OCI-LY7 (cell line): ENCODE measurements at regions not wholly inside any gene's neighbourhood (a gene's known extent, or its start where the extent isn't known, plus 50 kb on each side); places are given as distances from the start of the nearest gene placed in this dataset.

ENCODE experiments used
- BruUV-seq: library from RNA; stranded (reverse); fragments of 400-500 nt; replicated peaks from 2 replicates; lab custom pipeline; 2021; lab: Mats Ljungman, UMichigan
- CTCF ChIA-PET: fragments of 300-600 bp; sonication (Branson Sonifier 250); formaldehyde crosslinking; loops from one replicate; lab custom pipeline; 2022; ENCODE audit warnings: antibody characterized with exemption; ENCODE audit not compliant: unreplicated experiment; lab: Charles Lee
- POLR2A ChIA-PET: fragments of 300-600 bp; sonication (Branson Sonifier 250); formaldehyde crosslinking; loops from one replicate; lab custom pipeline; 2022; ENCODE audit warnings: antibody characterized with exemption; lab: Charles Lee
- DNase-seq: peaks from one replicate; pipeline ENCODE4 v3.0.0-alpha.2; 2015; ENCODE audit warnings: low spot score
- H2AFZ ChIP-seq: fragments of 200-600 bp; sonication (generic), shearing (Covaris generic); 2 replicates; pipeline ENCODE4 v1.6.1; 2014; ENCODE audit warnings: mild to moderate bottlenecking, antibody characterized with exemption, low read length, moderate library complexity
- H3K27ac ChIP-seq: fragments of 200-600 bp; sonication (generic); 2 replicates; pipeline ENCODE4 v1.5.1; 2014; ENCODE audit warnings: mixed run types, low read depth, mild to moderate bottlenecking, moderate library complexity, low read length, inconsistent platforms; ENCODE audit not compliant: poor library complexity, severe bottlenecking
- H3K36me3 ChIP-seq: fragments of 200-600 bp; sonication (generic); 2 replicates; pipeline ENCODE4 v1.6.1; 2014; ENCODE audit warnings: mild to moderate bottlenecking, antibody characterized with exemption, low read length, moderate library complexity, mixed read lengths; ENCODE audit not compliant: insufficient read depth
- H3K4me1 ChIP-seq: fragments of 200-600 bp; sonication (generic); 2 replicates; pipeline ENCODE4 v1.5.1; 2014; ENCODE audit warnings: mild to moderate bottlenecking, low read length; ENCODE audit not compliant: insufficient read depth, poor library complexity, severe bottlenecking
- H3K4me2 ChIP-seq: fragments of 200-600 bp; sonication (generic); 2 replicates; pipeline ENCODE4 v1.6.1; 2014; ENCODE audit warnings: mild to moderate bottlenecking, low read length
- H3K4me3 ChIP-seq: fragments of 200-600 bp; sonication (generic); 2 replicates; pipeline ENCODE4 v1.5.1; 2014; ENCODE audit warnings: mild to moderate bottlenecking, low read depth, low read length; ENCODE audit not compliant: poor library complexity, severe bottlenecking
- H3K79me2 ChIP-seq: fragments of 200-600 bp; sonication (generic); 2 replicates; pipeline ENCODE4 v1.6.1; 2016; ENCODE audit warnings: low read depth, mild to moderate bottlenecking, low read length, moderate library complexity, mixed read lengths; ENCODE audit not compliant: insufficient read depth
- H3K9me2 ChIP-seq: fragments of 200-600 bp; sonication (generic); 2 replicates; pipeline ENCODE4 v1.6.1; 2016; ENCODE audit warnings: mild to moderate bottlenecking, low read length, mixed read lengths; ENCODE audit not compliant: insufficient read depth
- H3K9me3 ChIP-seq: fragments of 200-600 bp; sonication (generic); 2 replicates; pipeline ENCODE4 v1.6.1; 2014; ENCODE audit warnings: mild to moderate bottlenecking, mixed run types, low read length, mixed read lengths
- H4K20me1 ChIP-seq: fragments of 200-600 bp; sonication (generic); 2 replicates; pipeline ENCODE4 v1.6.1; 2014; ENCODE audit warnings: mild to moderate bottlenecking, antibody characterized with exemption, low read length, moderate library complexity, mixed read lengths; ENCODE audit not compliant: insufficient read depth
- EZH2phosphoT487 ChIP-seq: fragments of 200-600 bp; sonication (generic); IDR thresholded peaks from 2 replicates; pipeline ENCODE4 v1.6.1; 2018; ENCODE audit warnings: low read depth, borderline replicate concordance, mild to moderate bottlenecking, mixed run types, antibody characterized with exemption, low read length, moderate library complexity, mixed read lengths
- intact Hi-C: fragments of 100-400 bp; cut with micrococcal nuclease; formaldehyde crosslinking; loops from one replicate; pipeline ENCODE4 v1.10.0; 2022; ENCODE audit not compliant: unreplicated experiment
- TF ChIP-seq, protein P1 (sequence below): fragments of 200-600 bp; sonication (generic); conservative IDR thresholded peaks from 2 replicates; pipeline ENCODE4 v1.5.1; 2014; ENCODE audit warnings: mild to moderate bottlenecking, antibody characterized with exemption, low read length, moderate library complexity, mixed read lengths

DNA sequence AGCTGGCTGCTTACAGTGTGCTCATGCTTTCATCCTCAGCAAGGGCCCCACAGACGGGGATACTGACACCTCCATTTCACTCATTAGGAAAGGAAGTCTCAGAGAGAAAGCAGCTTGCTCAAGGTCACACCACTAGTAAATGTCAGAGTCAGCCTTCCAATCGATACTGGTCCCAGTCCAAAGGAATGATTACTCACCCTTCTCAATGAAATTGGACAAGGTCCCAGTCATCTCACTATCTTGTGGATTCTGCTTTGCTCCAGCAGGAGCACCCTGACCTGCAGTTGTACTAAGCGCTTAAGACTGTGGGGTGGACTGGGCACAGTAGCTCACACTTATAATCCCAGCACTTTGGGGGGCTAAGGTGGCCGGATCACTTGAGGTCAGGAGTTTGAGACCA lies 132.2 kb upstream of the SLC34A2 start:
- no peak for TF ChIP-seq EZH2phosphoT487
- TF ChIP-seq, protein P1, sequence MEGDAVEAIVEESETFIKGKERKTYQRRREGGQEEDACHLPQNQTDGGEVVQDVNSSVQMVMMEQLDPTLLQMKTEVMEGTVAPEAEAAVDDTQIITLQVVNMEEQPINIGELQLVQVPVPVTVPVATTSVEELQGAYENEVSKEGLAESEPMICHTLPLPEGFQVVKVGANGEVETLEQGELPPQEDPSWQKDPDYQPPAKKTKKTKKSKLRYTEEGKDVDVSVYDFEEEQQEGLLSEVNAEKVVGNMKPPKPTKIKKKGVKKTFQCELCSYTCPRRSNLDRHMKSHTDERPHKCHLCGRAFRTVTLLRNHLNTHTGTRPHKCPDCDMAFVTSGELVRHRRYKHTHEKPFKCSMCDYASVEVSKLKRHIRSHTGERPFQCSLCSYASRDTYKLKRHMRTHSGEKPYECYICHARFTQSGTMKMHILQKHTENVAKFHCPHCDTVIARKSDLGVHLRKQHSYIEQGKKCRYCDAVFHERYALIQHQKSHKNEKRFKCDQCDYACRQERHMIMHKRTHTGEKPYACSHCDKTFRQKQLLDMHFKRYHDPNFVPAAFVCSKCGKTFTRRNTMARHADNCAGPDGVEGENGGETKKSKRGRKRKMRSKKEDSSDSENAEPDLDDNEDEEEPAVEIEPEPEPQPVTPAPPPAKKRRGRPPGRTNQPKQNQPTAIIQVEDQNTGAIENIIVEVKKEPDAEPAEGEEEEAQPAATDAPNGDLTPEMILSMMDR, result no peak
- H3K79me2 ChIP-seq, result no peaks in the 10 kb centered on the region
- ChIA-PET POLR2A (no interaction called here), CTCF (no interaction called here)
- H3K4me1 ChIP-seq, result no peaks in the 10 kb centered on the region
- no peaks in the 10 kb centered on the region for H3K9me2 ChIP-seq
- no peak overlapping the region for H3K4me2 ChIP-seq
- no peak for DNase-seq
- no peak overlapping the region for H3K4me3 ChIP-seq
- no TSS peak for BruUV-seq
- H4K20me1 ChIP-seq, result no peaks in the 10 kb centered on the region
- H2AFZ ChIP-seq, result no peak overlapping the region
- intact Hi-C loops, result no loop called here
- no peak overlapping the region for H3K27ac ChIP-seq
- H3K36me3 ChIP-seq, result no peaks in the 10 kb centered on the region
- H3K9me3 ChIP-seq, result no peaks in the 10 kb centered on the region

DNA sequence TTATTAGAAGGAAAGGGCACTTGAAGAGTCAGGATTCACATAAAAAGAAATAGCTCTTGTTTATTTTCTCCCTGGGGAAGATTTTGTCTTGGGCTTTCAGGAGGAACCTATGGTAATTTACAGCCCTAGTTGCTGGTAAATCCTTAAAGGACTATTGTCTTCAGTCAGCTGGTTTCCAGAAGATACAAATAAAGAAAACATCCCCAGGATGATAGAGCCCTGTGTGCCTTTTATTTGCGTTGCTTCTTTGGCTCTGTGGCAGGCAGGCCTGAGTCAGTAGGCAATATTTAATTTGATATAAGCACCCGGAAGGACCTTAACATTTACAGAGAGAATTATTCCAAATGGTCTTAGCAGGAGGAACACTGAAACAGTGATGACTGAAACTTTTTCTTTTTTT lies 131.0 kb upstream of the SLC34A2 start:
- no peaks in the 10 kb centered on the region for H3K9me3 ChIP-seq
- no peak for TF ChIP-seq EZH2phosphoT487
- TF ChIP-seq, protein P1, result no peak
- no peak for DNase-seq
- no peak overlapping the region for H2AFZ ChIP-seq
- no peaks in the 10 kb centered on the region for H3K9me2 ChIP-seq
- CTCF ChIA-PET, result no interaction called here
- no peak overlapping the region for H3K4me2 ChIP-seq
- no peaks in the 10 kb centered on the region for H4K20me1 ChIP-seq
- intact Hi-C loops, result no loop called here
- no peak overlapping the region for H3K4me3 ChIP-seq
- H3K4me1 ChIP-seq, result no peaks in the 10 kb centered on the region
- H3K27ac ChIP-seq, result no peak overlapping the region
- POLR2A ChIA-PET, result interaction anchor here (0.6 to 0.7 kb wide), 2 partner anchors 207 to 274 kb away, joined by 3 to 6 read pairs; no protein-coding TSS in a partner anchor
- H3K79me2 ChIP-seq, result no peaks in the 10 kb centered on the region
- BruUV-seq, result no TSS peak
- H3K36me3 ChIP-seq, result no peaks in the 10 kb centered on the region

DNA sequence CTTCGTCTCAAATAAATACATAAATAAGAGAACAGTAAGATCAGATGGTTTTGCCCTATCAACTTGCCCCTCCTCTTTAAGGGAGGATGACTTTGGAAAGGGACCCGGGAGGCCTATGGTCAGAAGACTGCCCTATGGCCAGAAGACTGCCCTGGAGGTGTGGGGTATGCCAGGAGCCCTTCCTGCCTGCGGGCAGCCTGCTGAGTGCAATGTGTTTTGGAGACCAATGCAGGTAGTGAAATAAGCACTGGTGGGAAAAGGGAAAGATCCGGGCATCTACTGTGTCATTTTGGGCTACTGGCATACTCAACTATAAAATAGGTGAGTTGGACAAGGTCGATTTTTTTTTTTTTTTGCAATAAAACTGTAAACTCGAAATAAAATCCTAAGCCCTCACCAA lies 129.8 kb upstream of the SLC34A2 start:
- intact Hi-C loops, result no loop called here
- POLR2A ChIA-PET, result no interaction called here
- Histone ChIP-seq H3K36me3 (no peaks in the 10 kb centered on the region), H3K9me2 (no peaks in the 10 kb centered on the region), H3K4me1 (no peaks in the 10 kb centered on the region), H3K79me2 (no peaks in the 10 kb centered on the region), H3K27ac (no peak overlapping the region), H3K4me3 (no peak overlapping the region), H3K4me2 (no peak overlapping the region), H3K9me3 (no peaks in the 10 kb centered on the region), H2AFZ (no peak overlapping the region), H4K20me1 (no peaks in the 10 kb centered on the region)
- no peak for DNase-seq
- CTCF ChIA-PET, result no interaction called here
- TF ChIP-seq, protein P1, result no peak
- no peak for TF ChIP-seq EZH2phosphoT487
- BruUV-seq, result no TSS peak
